ENCODE measurements at regions not wholly inside any gene's neighbourhood (a gene's known extent, or its start where the extent isn't known, plus 50 kb on each side); places are given as distances from the start of the nearest gene placed in this dataset.

- no peak for TF ChIP-seq POLR2A (IDR thresholded peaks at IDR 0.05)
- TF ChIP-seq CTCF (IDR thresholded peaks at IDR 0.05) = no peak
Observed at GRCh38 chr2:34093790-34094189, 494.7 kb upstream of the FAM98A start.

Data from right lobe of liver (tissue), 4 donors.